ENCODE measurements at regions not wholly inside any gene's neighbourhood (a gene's known extent, or its start where the extent isn't known, plus 50 kb on each side); places are given as distances from the start of the nearest gene placed in this dataset.

DNA sequence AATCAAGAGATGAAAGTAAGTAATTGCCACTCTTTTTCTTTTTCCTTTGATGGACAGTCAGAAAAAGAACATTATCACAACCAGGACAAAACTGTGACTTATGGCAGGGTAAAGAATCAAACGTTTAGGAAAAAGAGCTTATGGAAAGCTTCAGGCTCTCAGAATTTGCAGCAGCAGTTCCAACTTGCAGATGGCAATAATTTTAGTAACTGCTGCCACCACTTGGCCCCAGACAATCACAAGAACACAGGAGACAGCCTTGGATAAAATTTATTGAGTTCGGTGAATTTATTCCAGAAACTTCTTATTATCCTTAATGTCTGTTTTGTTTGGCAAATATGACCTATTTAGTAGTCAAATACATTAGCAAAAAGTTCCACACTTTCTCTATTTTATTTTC, 804.4 kb downstream of the BRINP3 start:
- Mint-ChIP-seq H3K9me3 (peaks cover 3% of the 10 kb centered on the region), H3K27me3 (no peaks in the 10 kb centered on the region), H3K27ac (no peak overlapping the region), H3K4me1 (ENCODE audit: low read depth) (no peaks in the 10 kb centered on the region), H3K4me3 (no peak overlapping the region), H3K36me3 (ENCODE audit: low read depth) (no peaks in the 10 kb centered on the region)
- H3K4me3 ChIP-seq (ENCODE audit: low read length): no peak overlapping the region
- no peak for DNase-seq
- ChIA-PET CTCF (no interaction called here), POLR2A (no interaction called here)
- no peaks in the 10 kb centered on the region for H3K36me3 ChIP-seq (ENCODE audit: insufficient read depth, low read length)
- no peaks in the 10 kb centered on the region for H3K4me1 ChIP-seq (ENCODE audit: insufficient read depth, low read length)
- intact Hi-C loops (cut with DNase I, micrococcal nuclease): no loop called here
- ATAC-seq (ENCODE audit: poor library complexity): no peak
- no peaks in the 10 kb centered on the region for H3K27me3 ChIP-seq (ENCODE audit: control insufficient read depth in 1 of 2, insufficient read depth in 2 of 2, low read length in 2 of 2)
- TF ChIP-seq, protein P1, sequence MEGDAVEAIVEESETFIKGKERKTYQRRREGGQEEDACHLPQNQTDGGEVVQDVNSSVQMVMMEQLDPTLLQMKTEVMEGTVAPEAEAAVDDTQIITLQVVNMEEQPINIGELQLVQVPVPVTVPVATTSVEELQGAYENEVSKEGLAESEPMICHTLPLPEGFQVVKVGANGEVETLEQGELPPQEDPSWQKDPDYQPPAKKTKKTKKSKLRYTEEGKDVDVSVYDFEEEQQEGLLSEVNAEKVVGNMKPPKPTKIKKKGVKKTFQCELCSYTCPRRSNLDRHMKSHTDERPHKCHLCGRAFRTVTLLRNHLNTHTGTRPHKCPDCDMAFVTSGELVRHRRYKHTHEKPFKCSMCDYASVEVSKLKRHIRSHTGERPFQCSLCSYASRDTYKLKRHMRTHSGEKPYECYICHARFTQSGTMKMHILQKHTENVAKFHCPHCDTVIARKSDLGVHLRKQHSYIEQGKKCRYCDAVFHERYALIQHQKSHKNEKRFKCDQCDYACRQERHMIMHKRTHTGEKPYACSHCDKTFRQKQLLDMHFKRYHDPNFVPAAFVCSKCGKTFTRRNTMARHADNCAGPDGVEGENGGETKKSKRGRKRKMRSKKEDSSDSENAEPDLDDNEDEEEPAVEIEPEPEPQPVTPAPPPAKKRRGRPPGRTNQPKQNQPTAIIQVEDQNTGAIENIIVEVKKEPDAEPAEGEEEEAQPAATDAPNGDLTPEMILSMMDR (IDR thresholded peaks at IDR 0.05): no peak
- H3K27ac ChIP-seq (ENCODE audit: low read depth in 1 of 2, low read length in 2 of 2): no peak overlapping the region
- H3K9me3 ChIP-seq (ENCODE audit: control insufficient read depth in 1 of 2, insufficient read depth in 1 of 2, low read length in 2 of 2): peaks cover under 1 to 5% of the 10 kb centered on the region in 2 experiments

DNA sequence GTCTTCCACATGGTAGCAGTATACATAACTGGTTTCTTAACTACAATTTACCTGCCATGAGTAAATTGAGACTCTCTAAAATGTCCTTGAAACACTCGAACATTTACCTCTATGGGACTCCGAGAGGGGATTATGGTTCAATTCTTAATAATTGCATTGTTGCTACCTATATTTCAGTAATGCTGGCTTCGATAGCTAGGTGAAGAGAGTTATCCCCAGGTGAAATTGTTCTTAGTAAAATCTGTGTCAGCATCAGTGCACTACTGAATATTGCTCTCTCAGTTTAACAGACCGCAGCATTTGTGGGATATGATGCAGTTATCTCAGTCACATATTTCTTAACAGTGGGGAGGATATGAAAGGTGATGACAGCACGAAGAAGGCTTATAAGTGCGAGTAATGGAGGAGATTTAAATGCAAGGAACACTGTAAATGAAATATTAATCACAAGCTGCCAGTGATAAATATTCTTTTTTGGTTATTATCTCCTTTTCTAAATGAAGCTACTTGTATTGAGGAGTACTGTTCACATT, 801.9 kb downstream of the BRINP3 start:
- Histone ChIP-seq H3K4me1 (ENCODE audit: insufficient read depth, low read length) (no peaks in the 10 kb centered on the region), H3K27me3 (ENCODE audit: control insufficient read depth in 1 of 2, insufficient read depth in 2 of 2, low read length in 2 of 2) (no peaks in the 10 kb centered on the region), H3K4me3 (ENCODE audit: low read length) (no peak overlapping the region), H3K27ac (ENCODE audit: low read depth in 1 of 2, low read length in 2 of 2) (no peak overlapping the region), H3K9me3 (ENCODE audit: control insufficient read depth in 1 of 2, insufficient read depth in 1 of 2, low read length in 2 of 2) (peaks cover 4 to 5% of the 10 kb centered on the region in 2 experiments), H3K36me3 (ENCODE audit: insufficient read depth, low read length) (no peaks in the 10 kb centered on the region)
- Mint-ChIP-seq H3K27me3 (no peaks in the 10 kb centered on the region), H3K4me1 (ENCODE audit: low read depth) (no peaks in the 10 kb centered on the region), H3K36me3 (ENCODE audit: low read depth) (no peaks in the 10 kb centered on the region), H3K4me3 (no peak overlapping the region), H3K9me3 (peaks cover 6% of the 10 kb centered on the region), H3K27ac (no peak overlapping the region)
- intact Hi-C loops (cut with DNase I, micrococcal nuclease): no loop called here
- no peak for ATAC-seq (ENCODE audit: poor library complexity)
- ChIA-PET CTCF (no interaction called here), POLR2A (no interaction called here)
- TF ChIP-seq, protein P1 (IDR thresholded peaks at IDR 0.05): no peak
- DNase-seq: no peak

DNA sequence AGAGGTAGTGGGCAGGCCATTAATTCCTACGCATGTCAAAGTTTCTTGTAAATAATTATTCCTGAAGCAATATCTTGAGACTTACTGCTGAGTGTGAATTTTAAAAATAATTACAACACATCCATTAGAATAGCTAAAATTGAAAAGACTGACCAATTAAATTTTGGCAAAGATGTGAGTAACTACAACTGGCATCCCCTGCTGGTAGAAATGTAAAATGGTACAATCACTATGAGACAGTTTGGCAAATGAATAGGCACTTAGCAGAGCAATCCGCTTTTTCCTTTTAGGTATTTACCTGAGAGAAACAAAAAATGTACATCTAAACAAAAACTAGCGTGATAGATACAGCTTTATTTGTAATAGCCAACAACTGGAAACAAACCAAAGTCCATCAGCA, 798.9 kb downstream of the BRINP3 start:
- no peak overlapping the region for H3K4me3 Mint-ChIP-seq
- no peak overlapping the region for H3K27ac ChIP-seq (ENCODE audit: low read depth in 1 of 2, low read length in 2 of 2)
- H3K4me3 ChIP-seq (ENCODE audit: low read length): no peak overlapping the region
- ChIA-PET POLR2A (no interaction called here), CTCF (no interaction called here)
- H3K27me3 ChIP-seq (ENCODE audit: control insufficient read depth in 1 of 2, insufficient read depth in 2 of 2, low read length in 2 of 2): no peaks in the 10 kb centered on the region
- no peaks in the 10 kb centered on the region for H3K36me3 Mint-ChIP-seq (ENCODE audit: low read depth)
- H3K9me3 ChIP-seq (ENCODE audit: control insufficient read depth in 1 of 2, insufficient read depth in 1 of 2, low read length in 2 of 2): peaks cover 4 to 5% of the 10 kb centered on the region in 2 experiments
- ATAC-seq (ENCODE audit: poor library complexity): no peak
- H3K4me1 ChIP-seq (ENCODE audit: insufficient read depth, low read length): no peaks in the 10 kb centered on the region
- H3K27me3 Mint-ChIP-seq: no peaks in the 10 kb centered on the region
- no peak for DNase-seq
- H3K36me3 ChIP-seq (ENCODE audit: insufficient read depth, low read length): no peaks in the 10 kb centered on the region
- H3K9me3 Mint-ChIP-seq: peaks cover 6% of the 10 kb centered on the region
- H3K4me1 Mint-ChIP-seq (ENCODE audit: low read depth): no peaks in the 10 kb centered on the region
- no peak overlapping the region for H3K27ac Mint-ChIP-seq
- intact Hi-C loops (cut with DNase I, micrococcal nuclease): no loop called here
- TF ChIP-seq, protein P1 (IDR thresholded peaks at IDR 0.05): no peak
